ENCODE measurements at regions not wholly inside any gene's neighbourhood (a gene's known extent, or its start where the extent isn't known, plus 50 kb on each side); places are given as distances from the start of the nearest gene placed in this dataset.
"Not testable (repeated sequence)": the region's sequence is repeated elsewhere in the genome, so short reads cannot be mapped to it uniquely, and the experiment has no call there.

- POLR2A ChIA-PET, result no interaction called here
- CTCF ChIA-PET, result no interaction called here
Observed at GRCh38 chr2:58714238-58714637, 473.1 kb upstream of the FANCL start.

DNA sequence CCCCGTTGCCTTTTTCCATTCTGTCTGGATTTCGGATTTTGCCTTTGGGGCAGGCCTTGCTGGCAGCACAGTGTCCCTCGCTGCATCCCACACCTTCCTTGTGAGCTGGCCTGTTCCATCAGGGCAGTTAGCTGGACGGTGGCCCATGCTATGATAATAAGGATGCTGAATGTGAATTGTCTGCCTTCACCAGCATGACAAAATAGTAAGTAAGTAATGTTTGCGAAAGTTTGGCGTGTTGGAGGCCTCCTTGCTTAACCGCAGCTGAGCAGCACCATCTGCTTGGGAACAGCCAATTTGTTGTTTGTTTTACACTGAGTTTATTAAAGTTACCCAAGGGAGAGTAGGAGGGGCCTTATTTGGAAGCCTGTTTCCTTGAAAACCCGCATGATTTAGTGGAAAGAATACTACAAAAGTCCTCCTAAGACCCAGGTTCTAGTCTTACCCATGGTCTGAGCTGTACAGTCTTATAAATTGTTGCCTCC, 469.7 kb upstream of the FANCL start:
- ChIA-PET POLR2A (no interaction called here), CTCF (no interaction called here)

DNA sequence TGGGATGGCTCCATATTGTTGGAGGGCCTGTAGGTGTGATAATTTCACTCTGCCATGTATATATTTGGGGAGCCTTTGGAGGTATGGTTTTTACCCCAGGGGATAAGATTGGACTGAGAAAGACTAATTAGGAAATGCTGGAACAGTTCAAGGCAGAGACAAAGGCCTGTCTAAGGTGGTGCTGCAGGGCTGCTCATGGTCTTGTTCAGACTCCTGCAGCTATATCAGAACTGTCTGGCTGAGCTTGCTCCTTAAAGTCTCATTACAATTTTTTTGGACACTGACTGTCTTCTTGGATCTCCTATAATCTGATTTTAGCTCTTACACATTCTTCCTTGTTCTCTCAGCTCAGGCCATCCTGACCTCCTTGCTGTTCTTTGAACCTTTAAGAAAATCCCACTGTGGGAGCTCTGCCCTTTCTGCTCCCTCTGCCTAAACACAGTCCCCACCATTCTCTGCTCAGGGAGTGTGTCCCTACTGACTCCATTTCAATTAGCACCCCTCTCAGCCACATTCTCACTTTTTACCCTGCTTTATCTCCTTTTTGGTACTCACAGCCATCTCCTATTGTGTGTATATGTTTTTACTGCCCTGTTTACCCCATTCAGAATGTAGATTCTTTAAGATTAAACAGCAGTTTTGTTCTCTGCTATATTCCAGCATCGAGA, 468.7 kb upstream of the FANCL start:
- POLR2A ChIA-PET, result no interaction called here
- CTCF ChIA-PET, result no interaction called here

- ChIA-PET POLR2A (no interaction called here), CTCF (no interaction called here)
Observed at GRCh38 chr2:58709274-58709673, 468.1 kb upstream of the FANCL start.

GRCh38 chr2:58708565-58708964, 467.4 kb upstream of the FANCL start:
- ChIA-PET CTCF (no interaction called here), POLR2A (no interaction called here)

DNA sequence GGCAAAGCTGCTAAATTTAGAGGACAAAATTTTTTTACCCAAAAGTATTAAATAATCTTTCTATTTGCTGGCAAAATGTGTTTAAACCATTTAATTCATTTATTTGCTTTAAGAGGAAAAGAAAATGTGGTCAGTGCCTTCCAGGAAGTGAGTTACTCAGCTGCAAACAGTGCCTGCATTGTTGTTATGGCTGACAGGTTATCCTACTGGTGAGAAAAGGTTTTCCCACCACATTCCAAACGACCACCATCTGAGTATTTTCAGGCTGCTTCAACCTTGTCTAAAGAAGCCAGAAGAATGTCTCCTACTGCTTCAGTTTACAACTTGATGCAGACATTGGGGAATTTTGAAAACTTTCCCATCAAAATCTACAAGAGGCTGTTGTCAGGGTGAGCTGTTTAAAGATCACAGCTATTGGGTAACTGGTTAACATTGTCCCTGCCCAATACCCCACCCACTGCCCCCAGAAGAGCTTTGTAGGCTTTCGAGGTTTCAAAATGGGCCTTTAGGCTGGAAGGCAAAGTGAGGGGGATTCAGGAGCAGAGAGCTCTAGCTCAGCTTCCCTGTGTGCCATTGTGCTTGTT, 461.3 kb upstream of the FANCL start:
- ChIA-PET POLR2A (no interaction called here), CTCF (no interaction called here)

DNA sequence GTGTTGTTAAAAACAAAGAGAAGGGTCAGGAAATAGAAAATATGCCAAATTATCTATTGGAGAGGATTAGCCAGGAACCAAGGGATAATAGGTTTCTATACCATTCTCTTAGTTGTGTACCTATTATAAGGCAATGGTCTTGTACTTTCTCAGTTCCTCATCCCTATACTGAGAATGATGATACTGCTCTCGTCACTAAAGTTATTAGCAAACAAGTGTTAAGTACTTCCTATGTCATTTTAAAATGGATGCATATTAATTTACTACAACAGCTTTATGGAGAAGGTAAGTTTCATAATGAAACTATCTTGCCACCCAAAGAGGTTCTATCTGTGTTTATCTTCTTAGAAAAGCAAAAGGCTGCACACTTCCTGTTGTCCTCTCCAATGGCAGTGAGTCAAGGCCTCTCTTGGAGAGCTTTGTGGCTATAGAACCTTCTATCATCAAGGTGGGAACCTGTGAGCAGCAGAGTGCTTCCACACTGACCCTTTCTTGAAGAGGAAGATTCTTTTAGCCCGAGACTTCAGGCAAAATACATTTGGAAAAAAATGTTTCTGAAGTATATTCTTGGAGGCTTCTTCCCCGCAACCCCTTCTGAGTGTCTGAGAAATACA, 460.7 kb upstream of the FANCL start:
- ChIA-PET CTCF (no interaction called here), POLR2A (no interaction called here)

GRCh38 chr2:58700591-58700990, 459.5 kb upstream of the FANCL start:
- CTCF ChIA-PET, result no interaction called here
- POLR2A ChIA-PET, result no interaction called here

DNA sequence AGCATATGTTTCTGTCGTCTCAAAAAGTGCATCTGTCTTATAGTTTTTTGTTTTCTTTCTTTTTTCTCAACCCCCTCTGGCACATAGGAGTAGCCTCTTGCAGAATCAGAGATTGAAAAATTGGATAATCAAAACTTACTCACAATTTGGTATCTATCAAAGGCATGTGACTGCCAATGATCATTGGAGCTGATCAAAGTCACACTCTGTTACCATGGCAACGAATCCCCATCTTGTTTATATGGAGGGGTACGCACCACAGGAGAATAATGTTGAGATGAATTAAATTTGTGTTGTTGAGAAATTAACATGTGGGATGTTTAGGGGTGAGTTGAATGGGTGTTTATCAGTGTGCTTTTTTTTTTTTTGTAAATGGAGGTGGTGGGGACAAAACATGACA, 458.3 kb upstream of the FANCL start:
- CTCF ChIA-PET, result no interaction called here
- POLR2A ChIA-PET, result no interaction called here

DNA sequence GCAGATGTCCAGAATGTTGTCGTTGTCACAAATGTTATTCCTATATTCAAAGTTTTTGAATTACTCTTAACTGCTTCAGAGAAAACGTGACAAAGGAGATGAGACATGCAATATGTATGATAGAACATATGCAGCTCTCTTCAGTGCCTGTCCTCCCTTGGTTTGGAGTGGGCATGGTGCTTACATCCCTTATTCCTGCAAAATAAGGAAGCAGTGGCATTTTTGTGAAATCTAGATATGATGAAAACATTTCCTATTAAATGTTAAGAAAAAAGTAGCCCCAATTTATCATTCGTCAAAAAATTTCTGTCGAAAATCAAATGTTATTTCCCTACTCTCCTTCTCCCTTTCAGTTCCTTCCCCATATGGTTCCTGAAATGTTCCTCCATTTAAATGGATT, 457.5 kb upstream of the FANCL start:
- CTCF ChIA-PET, result no interaction called here
- POLR2A ChIA-PET, result no interaction called here

DNA sequence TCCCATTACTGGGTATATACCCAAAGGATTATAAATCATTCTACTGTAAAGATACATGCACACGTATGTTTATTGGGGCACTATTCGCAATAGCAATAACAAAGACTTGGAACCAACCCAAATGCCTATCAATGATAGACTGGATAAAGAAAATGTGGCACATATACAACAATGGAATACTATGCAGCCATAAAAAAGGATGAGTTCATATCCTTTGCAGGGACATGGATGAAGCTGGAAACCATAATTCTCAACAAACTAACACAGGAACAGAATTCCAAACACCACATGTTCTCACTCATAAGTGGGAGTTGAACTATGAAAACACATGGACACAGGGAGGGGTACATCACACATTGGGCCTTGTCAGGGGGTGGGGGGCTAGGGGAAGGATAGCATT, 453.0 kb upstream of the FANCL start:
- POLR2A ChIA-PET, result not testable (repeated sequence)
- CTCF ChIA-PET, result interaction anchor here (0.6 kb wide), 1 partner anchor 921 kb away, joined by 3 read pairs; no protein-coding TSS in a partner anchor

- POLR2A ChIA-PET, result interaction anchor here (0.7 kb wide), 1 partner anchor 41 kb away, joined by 5 read pairs; no protein-coding TSS in a partner anchor
- CTCF ChIA-PET, result not testable (repeated sequence)
Observed at GRCh38 chr2:58691041-58691440, 449.9 kb upstream of the FANCL start.

- ChIA-PET POLR2A (no interaction called here), CTCF (no interaction called here)
Observed at GRCh38 chr2:58688813-58689212, 447.7 kb upstream of the FANCL start.

DNA sequence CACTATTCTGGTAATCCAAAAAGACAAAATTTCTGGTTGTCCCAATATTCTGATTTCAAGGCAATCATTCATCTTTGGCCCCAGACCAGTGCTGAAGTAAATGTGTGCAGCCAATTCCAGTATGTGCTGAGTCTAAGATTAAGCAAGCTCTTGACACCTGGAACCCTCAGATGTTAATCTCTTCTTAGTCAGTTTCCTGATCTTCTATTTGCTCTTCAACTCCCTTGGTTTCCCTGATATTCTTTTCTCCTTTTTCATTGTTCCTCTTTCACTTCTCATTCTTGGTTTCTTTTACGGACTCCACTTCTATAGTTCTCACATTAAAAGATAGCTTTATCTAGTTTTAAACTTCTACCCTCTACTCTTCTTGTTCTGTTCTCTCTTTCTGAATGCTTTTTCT, 445.7 kb upstream of the FANCL start:
- ChIA-PET POLR2A (no interaction called here), CTCF (no interaction called here)

DNA sequence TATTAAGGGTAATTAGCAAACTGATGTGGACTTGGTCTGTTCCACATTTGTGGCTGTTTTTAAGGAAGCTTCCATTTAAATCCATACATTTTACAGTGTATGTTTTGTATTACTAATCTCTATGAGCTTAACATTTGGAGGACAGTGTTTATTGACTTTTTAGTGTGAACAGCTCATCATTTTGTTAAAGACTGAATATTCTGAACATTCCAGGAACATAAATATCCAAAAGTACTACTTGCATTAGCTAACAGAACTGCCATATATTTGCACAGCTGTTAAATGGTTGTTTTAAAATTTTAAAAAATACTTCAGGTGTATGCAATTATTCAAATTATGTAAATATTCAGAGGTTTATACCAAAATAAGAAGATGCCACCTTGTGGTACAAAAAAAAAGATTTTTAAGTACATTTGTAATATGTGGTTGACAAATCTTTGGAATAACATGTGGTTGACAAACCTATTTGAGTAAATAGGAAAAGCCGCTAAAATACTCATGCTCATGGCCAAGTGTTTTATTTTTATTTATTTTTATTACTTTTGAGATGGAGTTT, 439.7 kb upstream of the FANCL start:
- POLR2A ChIA-PET, result no interaction called here
- CTCF ChIA-PET, result interaction anchor here (0.8 kb wide), 1 partner anchor 118 kb away, joined by 3 read pairs; no protein-coding TSS in a partner anchor

DNA sequence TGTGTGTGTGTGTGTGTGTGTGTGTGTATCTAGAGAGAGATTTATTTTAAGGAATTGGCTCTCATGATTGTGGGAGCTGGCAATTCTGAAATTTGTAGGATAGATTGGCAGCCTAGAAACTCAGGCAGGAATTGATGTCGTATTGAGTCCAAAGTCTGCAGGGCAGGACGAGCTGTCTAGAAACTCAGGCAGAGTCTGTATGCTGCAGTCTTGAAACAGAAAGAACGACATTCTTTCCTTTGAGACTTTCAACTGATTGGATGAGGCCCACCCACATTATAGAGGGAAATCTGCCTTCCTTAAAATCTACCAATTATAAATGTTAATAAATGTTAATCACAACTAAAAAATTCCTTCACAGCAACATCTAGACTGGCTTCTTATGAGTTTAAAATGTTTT, 436.6 kb upstream of the FANCL start:
- CTCF ChIA-PET, result no interaction called here
- POLR2A ChIA-PET, result no interaction called here

DNA sequence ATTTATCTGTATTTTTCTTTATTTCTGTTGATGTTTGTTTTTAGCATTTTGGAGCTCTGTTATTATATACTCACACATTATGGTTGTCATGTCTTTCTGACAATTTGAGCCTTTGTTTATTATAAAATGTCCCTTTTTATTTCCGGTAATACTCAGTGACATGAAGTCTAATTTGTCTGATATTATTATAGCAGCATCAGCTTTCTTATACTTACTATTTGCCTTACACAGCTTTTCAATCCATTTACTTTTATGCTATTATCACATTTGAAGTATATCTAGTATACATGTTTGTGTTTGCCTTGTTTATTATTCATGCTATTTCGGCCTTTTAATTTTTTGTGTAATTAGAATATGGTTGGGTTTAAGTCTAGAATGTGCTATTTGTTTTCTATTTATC, 430.6 kb upstream of the FANCL start:
- POLR2A ChIA-PET, result no interaction called here
- CTCF ChIA-PET, result no interaction called here

DNA sequence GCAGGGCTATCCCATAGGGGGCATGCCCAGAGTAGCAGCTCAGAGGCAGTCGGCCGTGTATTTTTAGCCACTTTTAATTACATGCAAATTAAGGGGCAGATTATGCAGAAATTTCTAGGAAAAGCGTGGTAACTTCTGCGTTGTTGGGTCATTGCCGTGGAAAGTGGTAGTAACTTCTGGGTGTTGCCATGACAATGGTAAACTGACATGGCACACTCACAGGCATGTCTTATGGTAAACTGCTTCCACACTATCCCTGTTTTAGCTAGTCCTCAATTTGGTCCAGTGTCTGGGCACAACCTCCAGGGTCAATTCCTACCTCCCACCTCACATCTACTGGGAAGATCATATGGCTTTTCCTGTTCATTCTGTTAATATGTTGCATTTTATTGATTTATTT, 428.9 kb upstream of the FANCL start:
- ChIA-PET CTCF (no interaction called here), POLR2A (no interaction called here)

GRCh38 chr2:58667137-58667774, 426.1 kb upstream of the FANCL start:
- POLR2A ChIA-PET, result no interaction called here
- CTCF ChIA-PET, result no interaction called here

GRCh38 chr2:58666323-58666970, 425.3 kb upstream of the FANCL start:
- ChIA-PET CTCF (no interaction called here), POLR2A (no interaction called here)

DNA sequence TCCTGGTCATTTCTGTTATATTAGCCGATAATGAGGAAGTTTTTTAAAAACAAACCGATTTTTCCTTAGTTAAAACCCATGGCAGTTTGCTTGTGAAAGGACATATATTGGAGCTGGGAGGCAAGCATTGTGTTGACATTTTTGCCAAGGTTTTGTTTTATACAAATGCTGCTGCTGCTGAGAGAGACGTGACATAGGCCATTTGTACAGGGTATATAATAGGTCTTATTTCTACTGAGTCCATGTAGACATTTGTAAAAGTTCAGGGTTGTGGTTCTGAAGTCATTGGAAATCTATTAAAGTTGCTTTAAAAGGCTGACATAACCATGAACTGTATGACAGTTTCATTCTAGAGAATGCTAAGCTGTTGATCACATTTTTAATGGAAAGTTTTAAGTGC, 424.0 kb upstream of the FANCL start:
- ChIA-PET CTCF (no interaction called here), POLR2A (no interaction called here)

Data from activated CD8-positive, alpha-beta memory T cell treated with anti-CD3 and anti-CD28 coated beads for 36 hours (primary cell).